Astrocyte (in vitro differentiated cells and primary cell): ENCODE measurements at regions not wholly inside any gene's neighbourhood (a gene's known extent, or its start where the extent isn't known, plus 50 kb on each side); places are given as distances from the start of the nearest gene placed in this dataset.

Source experiments
- EZH2 ChIP-seq: IDR thresholded peaks from 2 replicates; pipeline ENCODE4 v1.6.1; 2012; ENCODE audit warnings: mild to moderate bottlenecking, low read length, inconsistent platforms; ENCODE audit not compliant: insufficient read depth
- TF ChIP-seq, protein P1 (sequence below): IDR thresholded peaks from 2 replicates; pipeline ENCODE4 v1.5.1; 2011; ENCODE audit warnings: low read depth, mild to moderate bottlenecking, inconsistent platforms, low read length, moderate library complexity; ENCODE audit not compliant: insufficient read depth

DNA sequence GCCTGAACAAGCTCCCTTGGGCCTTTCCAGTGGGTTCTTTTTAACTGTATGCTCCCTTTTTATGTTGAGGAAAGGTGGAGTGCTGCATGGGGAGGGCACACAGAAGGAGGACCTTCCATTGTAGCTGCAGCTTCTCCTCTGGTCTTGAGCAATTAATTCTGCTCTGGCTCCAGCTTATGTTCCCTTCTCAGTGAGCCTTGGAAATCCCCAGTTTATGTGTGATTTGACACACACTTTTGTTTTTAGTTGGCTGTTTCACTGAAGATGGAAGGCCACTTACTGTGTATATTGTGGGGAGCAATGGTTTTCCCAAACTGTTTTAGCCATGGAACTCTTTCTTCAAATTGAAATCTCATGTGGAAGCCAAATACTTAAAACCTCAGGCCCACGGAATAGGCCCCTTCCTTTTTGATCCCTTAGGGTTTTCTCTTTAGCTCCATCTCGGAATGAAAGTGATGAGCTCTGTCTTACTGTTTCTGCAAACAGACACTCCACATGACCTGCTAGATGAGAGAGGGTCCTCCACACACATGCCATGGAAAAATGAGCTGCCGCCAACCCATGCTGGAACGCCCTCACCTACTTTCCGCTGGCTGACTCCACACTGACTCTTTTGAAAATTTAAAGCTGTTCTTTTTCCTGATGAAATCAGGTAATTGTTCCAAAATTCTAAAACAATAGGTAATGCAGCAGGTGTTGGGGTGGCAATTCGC is 280.9 kb upstream of the SIX2 start:
- TF ChIP-seq EZH2: no peak
- TF ChIP-seq, protein P1, sequence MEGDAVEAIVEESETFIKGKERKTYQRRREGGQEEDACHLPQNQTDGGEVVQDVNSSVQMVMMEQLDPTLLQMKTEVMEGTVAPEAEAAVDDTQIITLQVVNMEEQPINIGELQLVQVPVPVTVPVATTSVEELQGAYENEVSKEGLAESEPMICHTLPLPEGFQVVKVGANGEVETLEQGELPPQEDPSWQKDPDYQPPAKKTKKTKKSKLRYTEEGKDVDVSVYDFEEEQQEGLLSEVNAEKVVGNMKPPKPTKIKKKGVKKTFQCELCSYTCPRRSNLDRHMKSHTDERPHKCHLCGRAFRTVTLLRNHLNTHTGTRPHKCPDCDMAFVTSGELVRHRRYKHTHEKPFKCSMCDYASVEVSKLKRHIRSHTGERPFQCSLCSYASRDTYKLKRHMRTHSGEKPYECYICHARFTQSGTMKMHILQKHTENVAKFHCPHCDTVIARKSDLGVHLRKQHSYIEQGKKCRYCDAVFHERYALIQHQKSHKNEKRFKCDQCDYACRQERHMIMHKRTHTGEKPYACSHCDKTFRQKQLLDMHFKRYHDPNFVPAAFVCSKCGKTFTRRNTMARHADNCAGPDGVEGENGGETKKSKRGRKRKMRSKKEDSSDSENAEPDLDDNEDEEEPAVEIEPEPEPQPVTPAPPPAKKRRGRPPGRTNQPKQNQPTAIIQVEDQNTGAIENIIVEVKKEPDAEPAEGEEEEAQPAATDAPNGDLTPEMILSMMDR: no peak
